A673 (cell line): ENCODE measurements at regions not wholly inside any gene's neighbourhood (a gene's known extent, or its start where the extent isn't known, plus 50 kb on each side); places are given as distances from the start of the nearest gene placed in this dataset.
"Not testable (repeated sequence)": the region's sequence is repeated elsewhere in the genome, so short reads cannot be mapped to it uniquely, and the experiment has no call there.

Experiments
- BruUV-seq: library from RNA; stranded (reverse); fragments of 400-500 nt; replicated peaks from 2 replicates; lab custom pipeline; 2021; lab: Mats Ljungman, UMichigan
- CTCF ChIA-PET: fragments of 300-600 bp; sonication (Branson Sonifier 250); formaldehyde crosslinking; loops from one replicate; lab custom pipeline; 2022; ENCODE audit warnings: antibody characterized with exemption; lab: Charles Lee
- POLR2A ChIA-PET: fragments of 300-600 bp; sonication (Branson Sonifier 250); formaldehyde crosslinking; loops from one replicate; lab custom pipeline; 2022; ENCODE audit warnings: antibody characterized with exemption; ENCODE audit not compliant: low non-redundant PET; lab: Charles Lee
- DNase-seq: peaks from one replicate; pipeline ENCODE4 v3.0.0-alpha.2; 2015; ENCODE audit warnings: low spot score
- H3K27ac ChIP-seq: fragments of 200-600 bp; sonication (generic); 2 replicates; pipeline ENCODE4 v1.5.1; 2016; ENCODE audit warnings: mixed run types, low read depth, mild to moderate bottlenecking, mixed read lengths, antibody characterized with exemption, low read length; ENCODE audit not compliant: poor library complexity, severe bottlenecking
- H3K27me3 ChIP-seq: fragments of 200-600 bp; sonication (generic); replicated peaks from 2 replicates; pipeline ENCODE4 v1.6.1; 2017; ENCODE audit warnings: mixed run types, low read depth, mild to moderate bottlenecking, mixed read lengths, antibody characterized with exemption, low read length; ENCODE audit not compliant: insufficient read depth, poor library complexity
- H3K36me3 ChIP-seq: fragments of 200-600 bp; sonication (generic); 2 replicates; pipeline ENCODE4 v1.6.1; 2016; ENCODE audit warnings: mixed run types, mild to moderate bottlenecking, mixed read lengths, antibody characterized with exemption, low read length; ENCODE audit not compliant: insufficient read depth, poor library complexity, severe bottlenecking
- H3K4me1 ChIP-seq: fragments of 200-600 bp; sonication (generic); 2 replicates; pipeline ENCODE4 v1.6.1; 2017; ENCODE audit warnings: mixed run types, mild to moderate bottlenecking, mixed read lengths, antibody characterized with exemption, low read length; ENCODE audit not compliant: insufficient read depth, poor library complexity, severe bottlenecking
- H3K4me3 ChIP-seq: fragments of 200-600 bp; sonication (generic); 2 replicates; pipeline ENCODE4 v1.5.1; 2016; ENCODE audit warnings: low read depth, mixed run types, mild to moderate bottlenecking, mixed read lengths, low read length; ENCODE audit not compliant: poor library complexity, severe bottlenecking
- H3K9me3 ChIP-seq: fragments of 200-600 bp; sonication (generic); 2 replicates; pipeline ENCODE4 v1.6.1; 2016; ENCODE audit warnings: mixed run types, low read depth, mild to moderate bottlenecking, mixed read lengths, antibody characterized with exemption, low read length; ENCODE audit not compliant: poor library complexity, severe bottlenecking
- CTCF ChIP-seq: fragments of 300-800, 200-600 bp; sonication (generic); conservative IDR thresholded peaks from 2 replicates; pipeline ENCODE4 v1.5.1; 2017; ENCODE audit warnings: low read depth, mild to moderate bottlenecking, antibody characterized with exemption, low read length, moderate library complexity, mixed read lengths
- EZH2 ChIP-seq: fragments of 200-600 bp; sonication (generic); IDR thresholded peaks from 2 replicates; pipeline ENCODE4 v1.6.1; 2017; ENCODE audit warnings: borderline replicate concordance, low read depth, mild to moderate bottlenecking, mixed read lengths, antibody characterized with exemption, low read length; ENCODE audit not compliant: poor library complexity, severe bottlenecking
- intact Hi-C: fragments of 100-400 bp; cut with micrococcal nuclease; formaldehyde crosslinking; loops from one replicate; pipeline ENCODE4 v1.10.0; 2022; ENCODE audit not compliant: unreplicated experiment

GRCh38 chr16:60771138-60771537 lies 1265.1 kb downstream of the CDH8 start:
- Histone ChIP-seq H3K9me3 (peaks cover 8% of the 10 kb centered on the region), H3K27ac (no peak overlapping the region), H3K4me1 (no peaks in the 10 kb centered on the region), H3K4me3 (no peak overlapping the region), H3K36me3 (no peaks in the 10 kb centered on the region), H3K27me3 (no peaks in the 10 kb centered on the region)
- no TSS peak for BruUV-seq
- POLR2A ChIA-PET, result no interaction called here
- TF ChIP-seq CTCF, result no peak
- TF ChIP-seq EZH2, result no peak
- intact Hi-C loops, result no loop called here
- CTCF ChIA-PET, result no interaction called here
- DNase-seq, result no peak

GRCh38 chr16:60770384-60770783 lies 1265.9 kb downstream of the CDH8 start:
- BruUV-seq, intact Hi-C loops, POLR2A ChIA-PET: not testable (repeated sequence)

GRCh38 chr16:60763869-60764268 lies 1272.4 kb downstream of the CDH8 start:
- no peaks in the 10 kb centered on the region for H3K4me1 ChIP-seq
- H3K36me3 ChIP-seq, result no peaks in the 10 kb centered on the region
- TF ChIP-seq CTCF (no peak), EZH2 (no peak)
- H3K27me3 ChIP-seq, result no peaks in the 10 kb centered on the region
- DNase-seq, result no peak
- no peak overlapping the region for H3K4me3 ChIP-seq
- intact Hi-C loops, result no loop called here
- ChIA-PET CTCF (no interaction called here), POLR2A (no interaction called here)
- no TSS peak for BruUV-seq
- no peaks in the 10 kb centered on the region for H3K9me3 ChIP-seq
- H3K27ac ChIP-seq, result no peak overlapping the region

More at GRCh38 chr16:60770384-60770783, 1265.9 kb downstream of the CDH8 start:
- H3K4me1 ChIP-seq, H3K4me3 ChIP-seq, H3K36me3 ChIP-seq, H3K9me3 ChIP-seq, DNase-seq, H3K27ac ChIP-seq, H3K27me3 ChIP-seq, CTCF ChIA-PET: not testable (repeated sequence)

GRCh38 chr16:60755907-60756306 lies 1280.3 kb downstream of the CDH8 start:
- BruUV-seq, result no TSS peak
- Histone ChIP-seq H3K36me3 (no peaks in the 10 kb centered on the region), H3K27ac (no peak overlapping the region), H3K9me3 (no peaks in the 10 kb centered on the region), H3K4me1 (no peaks in the 10 kb centered on the region), H3K4me3 (no peak overlapping the region), H3K27me3 (no peaks in the 10 kb centered on the region)
- DNase-seq, result no peak
- CTCF ChIA-PET, result no interaction called here
- POLR2A ChIA-PET, result no interaction called here
- intact Hi-C loops, result no loop called here
- TF ChIP-seq EZH2 (no peak), CTCF (no peak)
